ENCODE measurements at regions not wholly inside any gene's neighbourhood (a gene's known extent, or its start where the extent isn't known, plus 50 kb on each side); places are given as distances from the start of the nearest gene placed in this dataset.

DNA sequence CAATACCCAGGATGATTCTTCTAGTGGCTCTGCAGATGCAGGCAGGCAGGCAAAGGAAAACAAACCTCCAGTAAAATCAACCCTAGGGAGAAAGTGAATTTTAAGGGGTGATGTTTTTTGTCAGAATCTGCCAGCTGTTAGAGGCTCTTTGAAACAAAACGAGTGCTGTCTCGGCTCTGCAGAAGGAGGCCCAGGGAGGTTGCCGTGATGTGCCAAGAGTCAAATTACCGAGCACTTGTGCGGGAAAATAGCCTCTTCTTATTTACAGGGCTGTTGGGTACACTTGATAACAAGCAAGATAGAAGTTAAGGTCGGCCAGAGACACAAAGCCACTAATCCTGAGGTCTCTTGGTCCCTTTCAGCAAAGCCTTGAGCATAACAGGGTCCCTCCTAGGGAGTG lies 68.9 kb upstream of the EEF2KMT start:
- TF ChIP-seq CTCF (IDR thresholded peaks at IDR 0.05) (no peak), POLR2A (IDR thresholded peaks at IDR 0.05) (no peak)

All from heart left ventricle (tissue), 13 donors.